ENCODE measurements at regions not wholly inside any gene's neighbourhood (a gene's known extent, or its start where the extent isn't known, plus 50 kb on each side); places are given as distances from the start of the nearest gene placed in this dataset.

DNA sequence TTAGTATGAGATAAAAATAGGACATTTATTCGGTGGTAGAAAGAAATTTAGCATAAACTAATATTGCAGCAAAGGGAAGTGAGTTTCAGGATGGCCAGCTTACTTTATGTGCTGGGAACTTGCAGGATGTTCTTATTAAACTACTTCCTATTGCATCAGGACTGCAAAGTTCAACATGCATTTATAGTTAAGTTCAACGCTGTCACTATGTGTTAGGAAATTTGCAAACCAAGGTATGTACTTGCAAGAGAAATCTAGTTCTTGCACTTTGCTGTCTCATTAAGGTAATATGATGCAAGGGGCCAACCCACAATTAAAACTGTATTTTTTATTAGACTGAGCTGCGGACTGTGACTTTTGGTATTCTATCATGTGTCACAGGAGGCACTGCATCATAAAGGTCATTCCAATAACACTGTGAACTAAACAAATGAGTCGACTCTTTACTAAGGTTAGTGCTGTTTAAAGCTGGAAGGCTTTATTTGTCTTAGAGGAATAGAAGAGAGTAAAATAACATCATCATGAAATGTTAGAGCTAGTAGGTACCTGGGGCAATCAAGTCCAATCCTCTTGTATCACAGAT is 1525.7 kb upstream of the TENM3 start:
- Histone ChIP-seq H3K9me3 (ENCODE audit: control insufficient read depth in 3 of 3, low read length in 3 of 3) (no peaks in the 10 kb centered on the region), H3K27me3 (ENCODE audit: control insufficient read depth in 3 of 3, insufficient read depth in 3 of 3, low read length in 3 of 3) (no peaks in the 10 kb centered on the region), H3K9ac (ENCODE audit: low read depth in 1 of 3, low read length in 3 of 3) (no peak overlapping the region), H3K4me3 (ENCODE audit: low read length in 3 of 3) (no peak overlapping the region), H3K36me3 (ENCODE audit: control insufficient read depth in 3 of 3, insufficient read depth in 3 of 3, low read length in 3 of 3) (no peaks in the 10 kb centered on the region), H3K4me1 (ENCODE audit: control insufficient read depth in 3 of 3, insufficient read depth in 3 of 3, low read length in 3 of 3) (no peaks in the 10 kb centered on the region), H3K27ac (ENCODE audit: low read depth, low read length) (no peak overlapping the region)

DNA sequence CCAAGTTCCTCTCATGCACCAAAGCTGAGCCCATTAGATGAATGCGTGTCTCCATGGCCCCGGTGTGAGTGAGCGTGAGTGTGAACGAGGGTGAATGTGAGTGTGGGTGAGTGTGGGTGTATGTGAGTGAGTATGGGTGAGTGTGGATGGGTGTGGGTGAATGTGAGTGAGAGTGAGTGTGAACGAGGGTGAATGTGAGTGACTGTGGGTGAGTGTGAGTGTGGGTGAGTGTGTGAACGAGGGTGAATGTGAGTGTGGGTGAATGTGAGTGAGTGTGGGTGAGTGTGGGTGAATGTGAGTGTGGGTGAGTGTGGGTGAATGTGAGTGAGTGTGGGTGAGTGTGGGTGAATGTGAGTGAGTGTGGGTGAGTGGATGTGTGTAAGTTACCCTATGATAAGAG is 1521.8 kb upstream of the TENM3 start:
- H3K4me1 ChIP-seq (ENCODE audit: control insufficient read depth in 3 of 3, insufficient read depth in 3 of 3, low read length in 3 of 3): no peaks in the 10 kb centered on the region
- H3K36me3 ChIP-seq (ENCODE audit: control insufficient read depth in 3 of 3, insufficient read depth in 3 of 3, low read length in 3 of 3): no peaks in the 10 kb centered on the region
- H3K9me3 ChIP-seq (ENCODE audit: control insufficient read depth in 3 of 3, low read length in 3 of 3): no peaks in the 10 kb centered on the region
- H3K27ac ChIP-seq (ENCODE audit: low read depth, low read length): no peak overlapping the region
- H3K27me3 ChIP-seq (ENCODE audit: control insufficient read depth in 3 of 3, insufficient read depth in 3 of 3, low read length in 3 of 3): no peaks in the 10 kb centered on the region
- no peak overlapping the region for H3K4me3 ChIP-seq (ENCODE audit: low read length in 3 of 3)
- no peak overlapping the region for H3K9ac ChIP-seq (ENCODE audit: low read depth in 1 of 3, low read length in 3 of 3)

DNA sequence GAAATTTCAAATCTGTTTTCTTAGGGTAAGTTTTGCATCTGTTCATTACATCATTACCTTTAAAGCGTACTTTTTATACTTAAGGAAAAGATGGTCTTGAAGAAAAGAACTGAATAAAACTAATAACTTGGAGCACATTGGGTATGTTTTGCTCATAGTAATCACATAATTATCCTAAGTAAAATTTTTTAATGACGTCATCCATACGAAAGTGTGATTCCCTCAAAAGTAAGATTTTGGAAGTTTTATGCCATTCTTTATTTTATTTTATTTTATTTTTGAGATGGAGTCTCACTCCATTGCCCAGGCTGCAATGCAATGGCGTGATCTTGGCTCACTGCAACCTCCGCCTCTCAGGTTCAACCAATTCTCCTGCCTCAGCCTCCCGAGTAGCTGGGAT is 1516.6 kb upstream of the TENM3 start:
- Histone ChIP-seq H3K27ac (ENCODE audit: low read depth, low read length) (no peak overlapping the region), H3K9ac (ENCODE audit: low read depth in 1 of 3, low read length in 3 of 3) (no peak overlapping the region), H3K9me3 (ENCODE audit: control insufficient read depth in 3 of 3, low read length in 3 of 3) (no peaks in the 10 kb centered on the region), H3K4me3 (ENCODE audit: low read length in 3 of 3) (no peak overlapping the region), H3K4me1 (ENCODE audit: control insufficient read depth in 3 of 3, insufficient read depth in 3 of 3, low read length in 3 of 3) (no peaks in the 10 kb centered on the region), H3K36me3 (ENCODE audit: control insufficient read depth in 3 of 3, insufficient read depth in 3 of 3, low read length in 3 of 3) (no peaks in the 10 kb centered on the region), H3K27me3 (ENCODE audit: control insufficient read depth in 3 of 3, insufficient read depth in 3 of 3, low read length in 3 of 3) (no peaks in the 10 kb centered on the region)

DNA sequence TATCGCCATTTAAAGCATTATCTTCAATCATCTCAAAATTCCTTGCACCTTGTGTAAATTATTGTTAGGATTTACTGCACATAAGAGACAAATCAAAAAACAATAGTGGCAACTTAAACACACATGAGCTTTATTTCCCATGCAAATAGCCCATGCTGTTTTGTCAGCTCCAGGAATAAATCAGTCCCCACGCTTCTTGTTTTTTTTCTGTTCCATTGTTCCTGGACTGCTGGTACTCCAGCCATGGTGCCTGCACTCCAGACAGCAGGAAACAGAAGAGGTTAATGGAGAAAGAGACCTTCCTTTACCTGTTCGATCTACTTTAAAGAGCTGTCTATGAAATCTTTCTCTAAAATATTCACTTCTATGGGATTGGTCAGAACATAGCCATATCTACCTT is 1515.7 kb upstream of the TENM3 start:
- Histone ChIP-seq H3K4me3 (ENCODE audit: low read length in 3 of 3) (no peak overlapping the region), H3K27ac (ENCODE audit: low read depth, low read length) (no peak overlapping the region), H3K9ac (ENCODE audit: low read depth in 1 of 3, low read length in 3 of 3) (no peak overlapping the region), H3K9me3 (ENCODE audit: control insufficient read depth in 3 of 3, low read length in 3 of 3) (no peaks in the 10 kb centered on the region), H3K36me3 (ENCODE audit: control insufficient read depth in 3 of 3, insufficient read depth in 3 of 3, low read length in 3 of 3) (no peaks in the 10 kb centered on the region), H3K27me3 (ENCODE audit: control insufficient read depth in 3 of 3, insufficient read depth in 3 of 3, low read length in 3 of 3) (no peaks in the 10 kb centered on the region), H3K4me1 (ENCODE audit: control insufficient read depth in 3 of 3, insufficient read depth in 3 of 3, low read length in 3 of 3) (no peaks in the 10 kb centered on the region)

DNA sequence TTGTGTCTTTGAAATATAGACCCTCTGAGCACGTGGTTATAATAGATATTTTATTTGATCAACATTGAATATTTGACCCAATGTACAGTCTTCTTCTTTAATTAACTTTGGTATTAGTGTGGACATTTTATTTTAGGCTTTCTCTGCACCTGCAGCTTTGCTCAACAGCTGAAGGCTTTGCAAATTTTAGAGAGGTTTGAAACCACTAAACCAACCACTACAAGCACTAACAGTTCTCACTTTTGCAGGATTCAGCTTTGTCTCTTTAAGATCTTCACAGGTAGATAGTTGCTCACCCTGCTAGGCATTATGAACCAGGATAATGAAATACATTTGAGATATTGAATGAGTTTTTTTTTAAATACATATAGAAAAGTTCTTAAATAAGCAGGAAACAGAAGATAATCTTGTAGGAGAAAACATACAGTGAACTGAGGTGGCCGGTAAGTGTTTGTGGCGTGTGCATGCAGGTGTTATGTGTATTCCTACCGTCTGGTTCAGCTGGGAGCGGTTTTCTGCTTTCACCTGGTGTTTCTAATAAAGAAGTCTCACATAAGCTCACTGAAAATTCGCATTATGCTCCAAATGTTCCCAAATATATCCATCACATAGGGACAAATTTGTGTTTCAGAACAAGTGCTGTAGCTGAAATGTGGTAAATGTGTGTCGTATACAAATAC is 1508.3 kb upstream of the TENM3 start:
- H3K9me3 ChIP-seq (ENCODE audit: control insufficient read depth in 3 of 3, low read length in 3 of 3): peaks cover 0 to 3% (median 0%) of the 10 kb centered on the region in 3 donors
- H3K4me1 ChIP-seq (ENCODE audit: control insufficient read depth in 3 of 3, insufficient read depth in 3 of 3, low read length in 3 of 3): no peaks in the 10 kb centered on the region
- H3K9ac ChIP-seq (ENCODE audit: low read depth in 1 of 3, low read length in 3 of 3): no peak overlapping the region
- no peaks in the 10 kb centered on the region for H3K36me3 ChIP-seq (ENCODE audit: control insufficient read depth in 3 of 3, insufficient read depth in 3 of 3, low read length in 3 of 3)
- no peak overlapping the region for H3K4me3 ChIP-seq (ENCODE audit: low read length in 3 of 3)
- H3K27me3 ChIP-seq (ENCODE audit: control insufficient read depth in 3 of 3, insufficient read depth in 3 of 3, low read length in 3 of 3): no peaks in the 10 kb centered on the region
- no peak overlapping the region for H3K27ac ChIP-seq (ENCODE audit: low read depth, low read length)

DNA sequence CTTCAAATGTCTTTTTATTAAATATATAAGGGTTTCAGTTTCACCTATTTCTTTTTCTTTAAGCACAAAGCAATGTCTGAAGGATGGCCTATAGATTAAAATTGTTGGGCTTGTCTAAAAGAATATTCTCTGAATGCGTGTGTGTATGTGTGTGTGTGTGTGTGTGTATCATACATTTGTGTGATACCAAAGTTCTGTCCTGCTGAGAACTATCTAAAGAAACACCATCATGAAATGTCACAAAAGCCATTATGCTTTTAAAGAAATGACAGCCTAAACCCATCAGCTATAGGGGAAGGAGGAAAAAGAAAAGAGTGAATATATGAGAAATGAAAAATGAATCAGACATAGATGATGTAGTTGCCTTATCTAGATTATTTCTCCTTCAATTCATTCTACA is 1501.5 kb upstream of the TENM3 start:
- Histone ChIP-seq H3K9ac (ENCODE audit: low read depth in 1 of 3, low read length in 3 of 3) (no peak overlapping the region), H3K4me1 (ENCODE audit: control insufficient read depth in 3 of 3, insufficient read depth in 3 of 3, low read length in 3 of 3) (no peaks in the 10 kb centered on the region), H3K27ac (ENCODE audit: low read depth, low read length) (no peak overlapping the region), H3K4me3 (ENCODE audit: low read length in 3 of 3) (no peak overlapping the region), H3K9me3 (ENCODE audit: control insufficient read depth in 3 of 3, low read length in 3 of 3) (peaks cover 0 to 3% (median 0%) of the 10 kb centered on the region in 3 donors), H3K27me3 (ENCODE audit: control insufficient read depth in 3 of 3, insufficient read depth in 3 of 3, low read length in 3 of 3) (no peaks in the 10 kb centered on the region), H3K36me3 (ENCODE audit: control insufficient read depth in 3 of 3, insufficient read depth in 3 of 3, low read length in 3 of 3) (no peaks in the 10 kb centered on the region)

DNA sequence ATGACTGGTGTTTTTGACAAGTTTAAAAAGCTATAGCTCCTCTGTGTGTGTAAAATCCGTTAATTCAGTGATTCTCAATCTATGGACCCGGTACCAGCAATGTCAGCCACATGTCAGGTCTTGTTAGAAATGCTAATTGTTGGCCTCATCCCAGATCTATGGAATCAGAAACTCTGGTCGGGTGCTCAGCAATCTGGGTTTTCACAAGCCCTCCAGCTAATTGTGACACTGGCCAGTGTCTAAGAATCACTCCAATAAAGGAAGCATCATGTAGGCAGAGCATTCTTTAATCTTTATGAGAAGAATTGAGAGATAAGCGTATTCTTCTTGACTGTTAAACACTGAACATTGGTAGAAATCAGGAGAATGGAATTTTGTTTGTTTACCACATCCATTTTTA is 1498.2 kb upstream of the TENM3 start:
- H3K4me3 ChIP-seq (ENCODE audit: low read length in 3 of 3): no peak overlapping the region
- no peaks in the 10 kb centered on the region for H3K4me1 ChIP-seq (ENCODE audit: control insufficient read depth in 3 of 3, insufficient read depth in 3 of 3, low read length in 3 of 3)

DNA sequence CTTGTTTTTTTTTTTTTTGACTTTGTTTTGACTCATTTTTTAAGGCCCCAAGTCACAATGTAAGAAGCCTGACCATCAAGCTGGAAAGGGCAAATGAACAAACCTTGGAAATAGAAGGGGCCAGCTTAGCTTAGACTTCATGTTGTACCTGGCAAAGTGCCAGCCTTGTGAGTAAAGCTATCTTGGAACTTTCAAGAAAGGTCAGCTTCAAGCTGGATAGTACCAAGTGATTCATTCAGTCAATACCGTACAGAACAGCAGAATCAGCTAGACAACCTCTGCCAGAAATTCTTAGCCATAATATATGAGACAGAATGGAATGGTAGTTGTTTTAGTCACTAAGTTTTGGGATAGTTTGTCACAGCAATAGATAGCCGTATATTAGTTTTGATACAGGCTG is 1492.2 kb upstream of the TENM3 start:
- Histone ChIP-seq H3K4me1 (ENCODE audit: control insufficient read depth in 3 of 3, insufficient read depth in 3 of 3, low read length in 3 of 3) (no peaks in the 10 kb centered on the region), H3K4me3 (ENCODE audit: low read length in 3 of 3) (no peak overlapping the region), H3K9me3 (ENCODE audit: control insufficient read depth in 3 of 3, low read length in 3 of 3) (no peaks in the 10 kb centered on the region), H3K27ac (ENCODE audit: low read depth, low read length) (no peak overlapping the region), H3K36me3 (ENCODE audit: control insufficient read depth in 3 of 3, insufficient read depth in 3 of 3, low read length in 3 of 3) (no peaks in the 10 kb centered on the region), H3K27me3 (ENCODE audit: control insufficient read depth in 3 of 3, insufficient read depth in 3 of 3, low read length in 3 of 3) (no peaks in the 10 kb centered on the region), H3K9ac (ENCODE audit: low read depth in 1 of 3, low read length in 3 of 3) (no peak overlapping the region)

More for the DNA sequence above, 1498.2 kb upstream of the TENM3 start:
- H3K27me3 ChIP-seq (ENCODE audit: control insufficient read depth in 3 of 3, insufficient read depth in 3 of 3, low read length in 3 of 3): no peaks in the 10 kb centered on the region
- no peaks in the 10 kb centered on the region for H3K36me3 ChIP-seq (ENCODE audit: control insufficient read depth in 3 of 3, insufficient read depth in 3 of 3, low read length in 3 of 3)
- H3K9ac ChIP-seq (ENCODE audit: low read depth in 1 of 3, low read length in 3 of 3): no peak overlapping the region
- no peaks in the 10 kb centered on the region for H3K9me3 ChIP-seq (ENCODE audit: control insufficient read depth in 3 of 3, low read length in 3 of 3)
- no peak overlapping the region for H3K27ac ChIP-seq (ENCODE audit: low read depth, low read length)

DNA sequence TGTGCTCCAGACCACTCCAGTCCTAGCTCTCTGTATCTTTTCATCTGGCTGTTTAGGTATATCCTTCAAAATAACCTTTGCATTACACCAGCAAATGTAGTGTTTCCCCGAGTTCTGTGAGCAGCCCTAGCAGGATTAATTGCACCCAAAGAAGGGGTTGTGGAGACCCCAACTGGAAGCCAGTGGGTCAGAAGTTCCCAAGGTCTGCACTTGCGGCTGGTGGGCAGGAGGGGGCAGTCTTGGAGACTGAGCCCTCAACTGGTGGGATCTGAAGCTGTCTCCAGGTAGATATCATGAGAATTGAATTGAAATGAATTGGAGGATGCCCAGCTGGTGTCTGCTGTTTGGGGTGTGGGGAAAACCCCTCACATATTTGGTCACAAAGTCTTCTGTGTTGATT is 1485.3 kb upstream of the TENM3 start:
- H3K36me3 ChIP-seq (ENCODE audit: control insufficient read depth in 3 of 3, insufficient read depth in 3 of 3, low read length in 3 of 3): no peaks in the 10 kb centered on the region
- no peaks in the 10 kb centered on the region for H3K27me3 ChIP-seq (ENCODE audit: control insufficient read depth in 3 of 3, insufficient read depth in 3 of 3, low read length in 3 of 3)

DNA sequence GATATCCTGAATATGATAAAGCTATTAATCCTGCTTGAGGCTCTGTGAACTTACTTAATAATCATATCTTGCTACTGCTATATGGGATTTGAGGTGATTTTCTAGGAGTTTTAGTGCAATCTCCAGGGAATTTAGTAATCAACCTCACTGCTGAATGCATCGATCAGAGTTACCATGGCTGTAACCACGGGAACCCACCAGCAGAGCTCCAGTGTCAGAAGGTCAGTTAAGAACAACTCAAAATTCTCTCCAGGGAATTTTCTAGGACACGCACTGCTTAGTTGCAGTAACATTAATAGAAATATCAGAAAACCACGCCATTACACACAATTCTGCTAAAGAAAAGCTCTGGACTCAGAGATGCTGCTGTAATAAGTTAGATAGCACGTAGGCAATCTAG is 1477.2 kb upstream of the TENM3 start:
- Histone ChIP-seq H3K9me3 (ENCODE audit: control insufficient read depth in 3 of 3, low read length in 3 of 3) (no peaks in the 10 kb centered on the region), H3K36me3 (ENCODE audit: control insufficient read depth in 3 of 3, insufficient read depth in 3 of 3, low read length in 3 of 3) (no peaks in the 10 kb centered on the region), H3K27ac (ENCODE audit: low read depth, low read length) (no peak overlapping the region), H3K9ac (ENCODE audit: low read depth in 1 of 3, low read length in 3 of 3) (no peak overlapping the region), H3K27me3 (ENCODE audit: control insufficient read depth in 3 of 3, insufficient read depth in 3 of 3, low read length in 3 of 3) (no peaks in the 10 kb centered on the region), H3K4me3 (ENCODE audit: low read length in 3 of 3) (no peak overlapping the region), H3K4me1 (ENCODE audit: control insufficient read depth in 3 of 3, insufficient read depth in 3 of 3, low read length in 3 of 3) (no peaks in the 10 kb centered on the region)

More for the DNA sequence above, 1485.3 kb upstream of the TENM3 start:
- Histone ChIP-seq H3K4me3 (ENCODE audit: low read length in 3 of 3) (no peak overlapping the region), H3K9me3 (ENCODE audit: control insufficient read depth in 3 of 3, low read length in 3 of 3) (no peaks in the 10 kb centered on the region), H3K9ac (ENCODE audit: low read depth in 1 of 3, low read length in 3 of 3) (no peak overlapping the region), H3K27ac (ENCODE audit: low read depth, low read length) (no peak overlapping the region), H3K4me1 (ENCODE audit: control insufficient read depth in 3 of 3, insufficient read depth in 3 of 3, low read length in 3 of 3) (no peaks in the 10 kb centered on the region)

All from skeletal muscle tissue (tissue), 3 donors.